Sigmoid colon (tissue), 6 donors: ENCODE measurements at regions not wholly inside any gene's neighbourhood (a gene's known extent, or its start where the extent isn't known, plus 50 kb on each side); places are given as distances from the start of the nearest gene placed in this dataset.
"Not testable (repeated sequence)": the region's sequence is repeated elsewhere in the genome, so short reads cannot be mapped to it uniquely, and the experiment has no call there.

Source experiments
- DNase-seq: peaks from one replicate; pipeline ENCODE4 v3.0.0-alpha.2; 2019
- H3K27ac ChIP-seq, 4 donors: fragments of 200-600 bp; sonication (generic); one replicate each; pipeline ENCODE4 v1.5.1; 2016 to 2019; ENCODE audit warnings: mild to moderate bottlenecking in 1 of 4
- H3K27me3 ChIP-seq, 3 donors: fragments of 200-600 bp; sonication (generic); one replicate each; pipeline ENCODE4 v1.5.1; 2019; ENCODE audit warnings: mild to moderate bottlenecking in 1 of 3
- H3K36me3 ChIP-seq, 4 donors: fragments of 200-600 bp; sonication (generic); one replicate each; pipeline ENCODE4 v1.5.1; 2016 to 2019
- H3K4me1 ChIP-seq, 4 donors: fragments of 200-600 bp; sonication (generic); one replicate each; pipeline ENCODE4 v1.5.1; 2017 to 2019
- H3K4me3 ChIP-seq, 4 donors: fragments of 200-600 bp; sonication (generic); one replicate each; pipeline ENCODE4 v1.5.1; 2017 to 2019; ENCODE audit warnings: mild to moderate bottlenecking in 2 of 4, moderate library complexity in 1 of 4
- H3K9me3 ChIP-seq, 4 donors: fragments of 200-600 bp in 3 of 4; sonication (generic) in 3 of 4; one replicate each; pipeline versions ENCODE4 v1.5.1 to v1.6.1; 2013 to 2019
- CTCF ChIP-seq, 4 experiments: fragments of 450-650 bp in 3 of 4; fragments of 200-600 bp in 1 of 4; IDR thresholded peaks; one replicate each; pipeline ENCODE4 v1.5.1; 2016 to 2019; ENCODE audit warnings: antibody characterized with exemption in 4 of 4, mild to moderate bottlenecking in 3 of 4, moderate library complexity in 2 of 4
- EP300 ChIP-seq, 4 donors: sonication (generic); formaldehyde crosslinking; IDR thresholded peaks; one replicate each; pipeline ENCODE4 v1.6.1; 2017; ENCODE audit warnings: antibody characterized with exemption in 4 of 4
- POLR2A ChIP-seq, 2 donors: fragments of 450-650 bp; IDR thresholded peaks; one replicate each; pipeline ENCODE4 v1.6.1; 2016; ENCODE audit warnings: antibody characterized with exemption in 2 of 2, mild to moderate bottlenecking in 2 of 2, moderate library complexity in 2 of 2
- POLR2AphosphoS5 ChIP-seq, 4 donors: sonication (generic); formaldehyde crosslinking; IDR thresholded peaks; one replicate each; pipeline ENCODE4 v1.6.1; 2017; ENCODE audit warnings: antibody characterized with exemption in 4 of 4
- WGBS, 2 donors: extraction: QIAGEN DNeasy Blood & Tissue Kit; methylation state at CpG; one replicate each; pipeline ENCODE4 v1.1.7; 2013; 5-methylcytosine and 5-hydroxymethylcytosine counted together
- intact Hi-C: fragments of 100-400 bp; cut with DNase I; formaldehyde crosslinking; loops from one replicate; pipeline ENCODE4 v1.15.1; 2023
- donor health status: healthy with polysubstance abuse.
- donor health status: healthy.

DNA sequence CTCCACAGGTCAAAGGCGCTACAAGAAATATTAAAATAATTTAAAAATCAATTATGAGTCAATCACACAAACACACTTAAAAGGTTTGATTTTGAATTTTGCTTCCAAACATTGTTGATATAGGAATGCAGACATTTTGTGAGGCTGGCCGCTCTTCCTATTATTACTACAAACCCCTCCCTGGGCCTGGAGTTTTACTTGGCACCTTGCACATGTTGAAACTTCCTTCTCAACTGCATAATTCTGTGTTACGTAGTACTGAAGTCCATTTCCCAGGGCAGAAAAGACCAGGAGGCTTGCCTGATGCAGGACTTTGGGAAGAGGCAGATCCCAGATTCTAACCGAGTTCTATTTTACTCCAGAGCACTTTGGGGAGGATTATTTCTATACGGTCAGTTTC lies 71.5 kb downstream of the CYTL1 start:
- 89% methylated on average over 5 of the region's 5 CpGs for WGBS, 2 donors
- no peak for DNase-seq
- no peak overlapping the region for H3K27ac ChIP-seq
- TF ChIP-seq POLR2A (IDR thresholded peaks at IDR 0.05) (no peak), POLR2AphosphoS5 (IDR thresholded peaks at IDR 0.05) (no peak), EP300 (IDR thresholded peaks at IDR 0.05) (no peak), CTCF (IDR thresholded peaks at IDR 0.05) (no peak)
- intact Hi-C loops, result no loop called here
- no peaks in the 10 kb centered on the region for H3K36me3 ChIP-seq
- H3K27me3 ChIP-seq, result no peaks in the 10 kb centered on the region
- H3K9me3 ChIP-seq, result no peaks in the 10 kb centered on the region
- no peaks in the 10 kb centered on the region for H3K4me1 ChIP-seq
- no peak overlapping the region for H3K4me3 ChIP-seq

GRCh38 chr4:4948370-4948769 lies 70.9 kb downstream of the CYTL1 start:
- intact Hi-C loops, result no loop called here
- 35 to 58% methylated on average over 3 of the region's 3 CpGs for WGBS, 2 donors
- TF ChIP-seq POLR2A (IDR thresholded peaks at IDR 0.05) (no peak), POLR2AphosphoS5 (IDR thresholded peaks at IDR 0.05) (no peak), CTCF (IDR thresholded peaks at IDR 0.05) (no peak), EP300 (IDR thresholded peaks at IDR 0.05) (no peak)

DNA sequence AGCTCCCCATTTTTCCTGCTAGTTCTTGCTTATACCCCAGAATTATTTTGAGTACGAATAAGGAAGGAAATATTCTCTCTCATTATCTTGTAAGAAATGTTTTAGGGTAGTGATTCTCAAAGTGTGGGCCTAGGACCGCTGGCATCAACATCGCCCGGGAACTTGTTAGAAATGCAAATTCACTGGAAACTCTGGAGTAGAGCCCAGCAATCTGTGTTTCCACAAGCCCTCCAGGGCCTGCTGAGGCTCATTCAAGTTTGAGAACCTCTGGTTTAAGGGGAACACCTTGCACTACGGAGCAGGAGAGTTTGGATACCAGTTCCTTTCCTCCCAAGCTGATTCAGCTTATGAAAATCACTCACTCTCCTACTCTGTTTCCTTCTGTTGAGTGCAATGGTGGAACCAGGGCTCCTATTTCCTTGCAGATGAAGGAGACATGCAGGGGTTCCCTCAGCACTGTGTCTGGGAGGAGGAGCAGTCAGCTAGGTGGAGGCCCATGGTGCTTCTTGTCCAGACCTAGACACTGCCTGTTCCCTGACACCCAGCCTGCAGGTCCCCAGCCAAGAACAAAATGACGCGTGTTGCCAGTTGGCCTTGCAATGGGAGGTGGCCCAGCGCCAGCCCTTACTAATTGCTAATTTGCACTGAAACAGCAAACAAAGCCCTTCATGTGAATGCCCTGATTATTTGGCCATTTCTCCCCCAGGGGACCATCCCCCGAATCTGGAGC lies 68.5 kb downstream of the CYTL1 start:
- 79 to 83% methylated on average over 9 of the region's 9 CpGs for WGBS, 2 donors

More at GRCh38 chr4:4948370-4948769, 70.9 kb downstream of the CYTL1 start:
- Histone ChIP-seq H3K4me1 (no peaks in the 10 kb centered on the region), H3K9me3 (peaks cover 0 to 4% (median 0%) of the 10 kb centered on the region in 4 donors), H3K36me3 (no peaks in the 10 kb centered on the region), H3K4me3 (no peak overlapping the region), H3K27ac (no peak overlapping the region), H3K27me3 (no peaks in the 10 kb centered on the region)
- no peak for DNase-seq

GRCh38 chr4:4952273-4952672 lies 67.0 kb downstream of the CYTL1 start:
- Histone ChIP-seq H3K9me3 (peaks cover 0 to 4% (median 0%) of the 10 kb centered on the region in 4 donors), H3K27ac (no peak overlapping the region), H3K27me3 (no peaks in the 10 kb centered on the region), H3K4me1 (no peaks in the 10 kb centered on the region), H3K36me3 (no peaks in the 10 kb centered on the region), H3K4me3 (no peak overlapping the region)
- TF ChIP-seq EP300 (IDR thresholded peaks at IDR 0.05), result no peak
- no peak for TF ChIP-seq POLR2A (IDR thresholded peaks at IDR 0.05)
- no peak for TF ChIP-seq CTCF (IDR thresholded peaks at IDR 0.05)
- TF ChIP-seq POLR2AphosphoS5 (IDR thresholded peaks at IDR 0.05), result no peak
- DNase-seq, result no peak
- intact Hi-C loops, result no loop called here
- 63 to 72% methylated on average over 2 of the region's 2 CpGs for WGBS, 2 donors

More for the DNA sequence above, 68.5 kb downstream of the CYTL1 start:
- intact Hi-C loops, result no loop called here
- Histone ChIP-seq H3K36me3 (no peaks in the 10 kb centered on the region), H3K27me3 (no peaks in the 10 kb centered on the region), H3K4me3 (no peak overlapping the region), H3K4me1 (no peaks in the 10 kb centered on the region), H3K9me3 (peaks cover 0 to 4% (median 0%) of the 10 kb centered on the region in 4 donors), H3K27ac (no peak overlapping the region)
- DNase-seq, result no peak
- TF ChIP-seq CTCF (IDR thresholded peaks at IDR 0.05), result no peak
- TF ChIP-seq POLR2A (IDR thresholded peaks at IDR 0.05), result no peak
- no peak for TF ChIP-seq EP300 (IDR thresholded peaks at IDR 0.05)
- no peak for TF ChIP-seq POLR2AphosphoS5 (IDR thresholded peaks at IDR 0.05)

DNA sequence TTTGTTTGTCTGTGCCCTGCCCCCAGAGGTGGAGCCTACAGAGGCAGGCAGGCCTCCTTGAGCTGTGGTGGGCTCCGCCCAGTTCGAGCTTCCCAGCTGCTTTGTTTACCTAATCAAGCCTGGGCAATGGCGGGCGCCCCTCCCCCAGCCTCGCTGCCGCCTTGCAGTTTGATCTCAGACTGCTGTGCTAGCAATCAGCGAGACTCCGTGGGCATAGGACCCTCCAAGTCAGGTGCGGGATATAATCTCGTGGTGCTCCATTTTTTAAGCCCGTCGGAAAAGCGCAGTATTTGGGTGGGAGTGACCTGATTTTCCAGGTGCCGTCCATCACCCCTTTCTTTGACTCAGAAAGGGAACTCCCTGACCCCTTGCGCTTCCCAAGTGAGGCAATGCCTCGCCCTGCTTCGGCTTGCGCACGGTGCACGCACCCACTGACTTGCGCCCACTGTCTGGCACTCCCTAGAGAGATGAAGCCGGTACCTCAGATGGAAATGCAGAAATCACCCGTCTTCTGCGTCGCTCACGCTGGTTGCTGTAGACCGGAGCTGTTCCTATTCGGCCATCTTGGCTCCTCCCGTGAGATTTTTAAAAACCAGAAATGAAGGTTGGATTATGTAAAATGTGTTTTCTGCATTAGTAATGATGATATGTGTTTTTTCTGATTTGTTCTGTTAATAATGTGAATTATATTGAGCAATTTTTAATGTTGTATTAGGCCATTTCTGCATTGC lies 59.7 kb downstream of the CYTL1 start:
- H3K9me3 ChIP-seq, result peaks cover 7 to 21% (median 15%) of the 10 kb centered on the region in 4 donors
- H3K4me3 ChIP-seq, H3K4me1 ChIP-seq, H3K27ac ChIP-seq, H3K27me3 ChIP-seq, DNase-seq, intact Hi-C loops, H3K36me3 ChIP-seq: not testable (repeated sequence)
- 95 to 96% methylated on average over 23 of the region's 29 CpGs for WGBS, 2 donors
